Caco-2 (cell line): ENCODE measurements at regions not wholly inside any gene's neighbourhood (a gene's known extent, or its start where the extent isn't known, plus 50 kb on each side); places are given as distances from the start of the nearest gene placed in this dataset.

ENCODE experiments used
- BruUV-seq: library from RNA; stranded (reverse); fragments of 400-500 nt; replicated peaks from 2 replicates; lab custom pipeline; 2021; lab: Mats Ljungman, UMichigan
- CTCF ChIA-PET: fragments of 300-600 bp; sonication (Branson Sonifier 250); formaldehyde crosslinking; loops from one replicate; lab custom pipeline; 2022; ENCODE audit warnings: antibody characterized with exemption; lab: Charles Lee
- POLR2A ChIA-PET: fragments of 300-600 bp; sonication (Branson Sonifier 250); formaldehyde crosslinking; loops from one replicate; lab custom pipeline; 2022; ENCODE audit warnings: antibody characterized with exemption; lab: Charles Lee
- DNase-seq, 2 experiments: peaks; one replicate each; pipeline versions ENCODE4 v3.0.0 to v3.0.0-alpha.2; 2020 to 2022
- H3K27me3 ChIP-seq: replicated peaks from 2 replicates; pipeline ENCODE4 v1.6.0; 2011; ENCODE audit warnings: low read length; ENCODE audit not compliant: control insufficient read depth, insufficient read depth
- H3K36me3 ChIP-seq: 2 replicates; pipeline ENCODE4 v1.5.1; 2011; ENCODE audit warnings: low read length; ENCODE audit not compliant: control insufficient read depth, insufficient read depth
- H3K4me1 ChIP-seq: fragments of 250-450 bp; sonication (Bioruptor Pico); 2 replicates; pipeline ENCODE4 v1.5.1; 2020; ENCODE audit warnings: mild to moderate bottlenecking
- H3K4me3 ChIP-seq: 2 replicates; pipeline ENCODE4 v1.5.1; 2011; ENCODE audit warnings: low read depth, mild to moderate bottlenecking, control low read depth, low read length
- H3K9me3 ChIP-seq: fragments of 250-450 bp; sonication (Bioruptor Pico); 2 replicates; pipeline ENCODE4 v1.5.1; 2020; ENCODE audit warnings: mild to moderate bottlenecking, moderate library complexity
- H3K27ac Mint-ChIP-seq: one replicate; pipeline ENCODE4 v1.8.0; 2022; ENCODE audit warnings: mixed read lengths; ENCODE audit not compliant: unreplicated experiment
- H3K27me3 Mint-ChIP-seq: one replicate; pipeline ENCODE4 v1.8.0; 2022; ENCODE audit warnings: mixed read lengths; ENCODE audit not compliant: insufficient read depth, unreplicated experiment
- H3K36me3 Mint-ChIP-seq: one replicate; pipeline ENCODE4 v1.8.0; 2022; ENCODE audit warnings: mild to moderate bottlenecking, mixed read lengths; ENCODE audit not compliant: insufficient read depth, unreplicated experiment
- H3K4me1 Mint-ChIP-seq: one replicate; pipeline ENCODE4 v1.8.0; 2022; ENCODE audit warnings: low read depth, mixed read lengths; ENCODE audit not compliant: unreplicated experiment
- H3K4me3 Mint-ChIP-seq: one replicate; pipeline ENCODE4 v1.8.0; 2022; ENCODE audit warnings: mild to moderate bottlenecking, moderate library complexity, mixed read lengths; ENCODE audit not compliant: unreplicated experiment
- H3K9me3 Mint-ChIP-seq: one replicate; pipeline ENCODE4 v1.8.0; 2022; ENCODE audit warnings: mixed read lengths; ENCODE audit not compliant: unreplicated experiment
- intact Hi-C: fragments of 100-400 bp; cut with micrococcal nuclease; formaldehyde crosslinking; loops from one replicate; pipeline ENCODE4 v1.10.0; 2022; ENCODE audit not compliant: unreplicated experiment
- TF ChIP-seq, protein P1 (sequence below), 2 experiments: fragments of 200-600 bp in 1 of 2; IDR thresholded peaks; 1 replicate in 1 of 2; 2 replicates in 1 of 2; pipeline versions ENCODE4 v1.5.1 to v1.8.0; 2011 to 2022; ENCODE audit warnings: antibody characterized with exemption in 1 of 2, control low read depth in 1 of 2, inconsistent platforms in 1 of 2, low read depth in 1 of 2, low read length in 1 of 2, mild to moderate bottlenecking in 1 of 2, moderate library complexity in 1 of 2; ENCODE audit not compliant: insufficient read depth in 1 of 2, severe bottlenecking in 1 of 2, unreplicated experiment in 1 of 2

- Mint-ChIP-seq H3K4me1 (peaks cover 25% of the 10 kb centered on the region), H3K36me3 (no peaks in the 10 kb centered on the region)
- POLR2A ChIA-PET, result no interaction called here
Measured at GRCh38 chr10:28965937-28966336, 288.6 kb downstream of the BAMBI start.

DNA sequence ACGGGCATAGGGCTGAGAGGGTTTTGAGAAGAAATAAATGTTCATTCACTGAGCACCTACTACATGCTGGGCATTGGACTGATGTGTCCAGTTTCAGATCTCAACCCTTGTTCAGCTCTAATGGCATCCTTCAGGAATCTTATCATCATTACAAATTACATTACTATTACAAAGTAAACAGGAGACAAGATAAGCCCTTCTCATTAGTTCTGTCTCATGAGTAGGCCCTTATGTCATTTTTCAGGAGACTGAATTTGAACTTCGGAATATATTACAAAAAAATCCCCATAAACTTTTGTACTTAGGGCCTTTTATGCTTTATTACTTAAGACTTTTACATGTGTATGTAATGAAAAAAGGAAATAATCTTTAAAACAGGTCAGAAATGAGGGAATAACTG is 289.7 kb downstream of the BAMBI start:
- ChIA-PET POLR2A (interaction anchor here (0.6 kb wide), 1 partner anchor 169 kb away, joined by 5 read pairs; no protein-coding TSS in a partner anchor), CTCF (no interaction called here)
- no TSS peak for BruUV-seq
- no peaks in the 10 kb centered on the region for H3K36me3 ChIP-seq
- Mint-ChIP-seq H3K27ac (no peak overlapping the region), H3K9me3 (peaks cover 23% of the 10 kb centered on the region), H3K4me1 (peaks cover 25% of the 10 kb centered on the region), H3K4me3 (no peak overlapping the region), H3K27me3 (no peaks in the 10 kb centered on the region), H3K36me3 (no peaks in the 10 kb centered on the region)
- H3K27me3 ChIP-seq, result no peaks in the 10 kb centered on the region
- H3K4me3 ChIP-seq, result no peak overlapping the region
- DNase-seq, result no peak
- TF ChIP-seq, protein P1, sequence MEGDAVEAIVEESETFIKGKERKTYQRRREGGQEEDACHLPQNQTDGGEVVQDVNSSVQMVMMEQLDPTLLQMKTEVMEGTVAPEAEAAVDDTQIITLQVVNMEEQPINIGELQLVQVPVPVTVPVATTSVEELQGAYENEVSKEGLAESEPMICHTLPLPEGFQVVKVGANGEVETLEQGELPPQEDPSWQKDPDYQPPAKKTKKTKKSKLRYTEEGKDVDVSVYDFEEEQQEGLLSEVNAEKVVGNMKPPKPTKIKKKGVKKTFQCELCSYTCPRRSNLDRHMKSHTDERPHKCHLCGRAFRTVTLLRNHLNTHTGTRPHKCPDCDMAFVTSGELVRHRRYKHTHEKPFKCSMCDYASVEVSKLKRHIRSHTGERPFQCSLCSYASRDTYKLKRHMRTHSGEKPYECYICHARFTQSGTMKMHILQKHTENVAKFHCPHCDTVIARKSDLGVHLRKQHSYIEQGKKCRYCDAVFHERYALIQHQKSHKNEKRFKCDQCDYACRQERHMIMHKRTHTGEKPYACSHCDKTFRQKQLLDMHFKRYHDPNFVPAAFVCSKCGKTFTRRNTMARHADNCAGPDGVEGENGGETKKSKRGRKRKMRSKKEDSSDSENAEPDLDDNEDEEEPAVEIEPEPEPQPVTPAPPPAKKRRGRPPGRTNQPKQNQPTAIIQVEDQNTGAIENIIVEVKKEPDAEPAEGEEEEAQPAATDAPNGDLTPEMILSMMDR (IDR thresholded peaks at IDR 0.05; ENCODE audit: insufficient read depth in 1 of 2, low read depth in 1 of 2, low read length in 1 of 2, severe bottlenecking in 1 of 2, unreplicated experiment in 1 of 2), result no peak
- H3K4me1 ChIP-seq, result peaks cover 5% of the 10 kb centered on the region
- intact Hi-C loops, result no loop called here
- peaks cover 4% of the 10 kb centered on the region; the same call in 1 of the 2 replicates for H3K9me3 ChIP-seq

More at GRCh38 chr10:28965937-28966336, 288.6 kb downstream of the BAMBI start:
- peaks cover 5% of the 10 kb centered on the region for H3K4me1 ChIP-seq
- no peaks in the 10 kb centered on the region for H3K27me3 ChIP-seq
- H3K9me3 Mint-ChIP-seq, result peaks cover 30% of the 10 kb centered on the region
- intact Hi-C loops, result no loop called here
- no peak overlapping the region for H3K4me3 Mint-ChIP-seq
- CTCF ChIA-PET, result no interaction called here
- no peaks in the 10 kb centered on the region for H3K36me3 ChIP-seq
- TF ChIP-seq, protein P1 (IDR thresholded peaks at IDR 0.05; ENCODE audit: insufficient read depth in 1 of 2, low read depth in 1 of 2, low read length in 1 of 2, severe bottlenecking in 1 of 2, unreplicated experiment in 1 of 2), result no peak
- no peaks in the 10 kb centered on the region for H3K27me3 Mint-ChIP-seq
- BruUV-seq, result no TSS peak
- H3K27ac Mint-ChIP-seq, result no peak overlapping the region
- no peak for DNase-seq
- H3K4me3 ChIP-seq, result no peak overlapping the region
- H3K9me3 ChIP-seq, result peaks cover 4% of the 10 kb centered on the region; the same call in 1 of the 2 replicates

GRCh38 chr10:28969413-28969812 is 292.1 kb downstream of the BAMBI start:
- Mint-ChIP-seq H3K9me3 (peaks cover 10% of the 10 kb centered on the region), H3K27me3 (no peaks in the 10 kb centered on the region), H3K27ac (no peak overlapping the region), H3K4me3 (no peak overlapping the region), H3K36me3 (no peaks in the 10 kb centered on the region), H3K4me1 (peaks cover 18% of the 10 kb centered on the region)
- DNase-seq, result no peak
- POLR2A ChIA-PET, result no interaction called here
- H3K36me3 ChIP-seq, result no peaks in the 10 kb centered on the region
- H3K9me3 ChIP-seq, result no peaks in the 10 kb centered on the region
- H3K4me3 ChIP-seq, result no peak overlapping the region
- intact Hi-C loops, result no loop called here
- TF ChIP-seq, protein P1 (IDR thresholded peaks at IDR 0.05; ENCODE audit: insufficient read depth in 1 of 2, low read depth in 1 of 2, low read length in 1 of 2, severe bottlenecking in 1 of 2, unreplicated experiment in 1 of 2), result no peak
- no TSS peak for BruUV-seq
- no peaks in the 10 kb centered on the region for H3K27me3 ChIP-seq
- H3K4me1 ChIP-seq, result peaks cover 5% of the 10 kb centered on the region
- CTCF ChIA-PET, result interaction anchor here (0.8 kb wide), 1 partner anchor 305 kb away, joined by 4 read pairs; no protein-coding TSS in a partner anchor
